GM19328 (cell line): ENCODE measurements at regions not wholly inside any gene's neighbourhood (a gene's known extent, or its start where the extent isn't known, plus 50 kb on each side); places are given as distances from the start of the nearest gene placed in this dataset.
"Not testable (repeated sequence)": the region's sequence is repeated elsewhere in the genome, so short reads cannot be mapped to it uniquely, and the experiment has no call there.

Experiments
- ATAC-seq: cut with Tn5 transposase; IDR thresholded peaks from one replicate; pipeline ENCODE4 v1.9.1; 2021; ENCODE audit warnings: mild to moderate bottlenecking, moderate library complexity; ENCODE audit not compliant: unreplicated experiment

DNA sequence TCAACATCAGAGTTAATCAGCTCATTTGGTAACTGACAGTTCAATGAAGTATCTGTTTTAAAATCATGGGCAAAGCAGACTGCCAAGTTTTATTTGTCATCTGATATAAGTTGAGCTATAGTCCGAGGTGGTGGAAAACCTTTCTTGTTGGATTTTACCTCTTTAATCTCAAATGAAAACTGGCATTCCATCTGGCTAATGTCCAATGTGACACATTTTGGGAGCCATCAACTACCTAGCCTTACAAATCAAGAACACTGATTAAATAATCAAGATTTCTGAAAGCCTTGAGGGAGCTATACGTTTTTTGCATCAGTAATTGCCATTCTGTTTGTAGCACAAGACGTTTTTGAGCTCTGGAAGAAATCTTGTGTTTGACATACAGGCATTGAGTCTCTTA is 1380.5 kb upstream of the WWC1 start:
- ATAC-seq: no peak

DNA sequence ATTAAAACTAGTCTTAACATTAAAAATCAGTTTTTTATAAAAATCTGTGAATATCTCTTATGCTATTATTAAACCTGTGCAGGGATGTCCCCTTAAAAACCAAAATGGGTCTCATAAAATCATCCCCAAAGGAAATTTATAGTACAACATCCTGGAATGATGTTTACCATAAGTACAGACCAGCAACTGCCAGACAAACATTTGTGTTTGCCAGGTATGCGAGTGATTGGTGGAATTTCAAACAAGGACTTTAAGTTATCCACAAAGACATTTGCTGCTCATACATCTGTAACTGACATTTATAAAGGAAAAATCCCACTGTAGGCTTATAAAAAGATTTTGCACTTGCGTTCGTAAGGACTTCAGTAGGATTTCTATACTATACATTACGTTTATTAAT is 1375.4 kb upstream of the WWC1 start:
- no peak for ATAC-seq

DNA sequence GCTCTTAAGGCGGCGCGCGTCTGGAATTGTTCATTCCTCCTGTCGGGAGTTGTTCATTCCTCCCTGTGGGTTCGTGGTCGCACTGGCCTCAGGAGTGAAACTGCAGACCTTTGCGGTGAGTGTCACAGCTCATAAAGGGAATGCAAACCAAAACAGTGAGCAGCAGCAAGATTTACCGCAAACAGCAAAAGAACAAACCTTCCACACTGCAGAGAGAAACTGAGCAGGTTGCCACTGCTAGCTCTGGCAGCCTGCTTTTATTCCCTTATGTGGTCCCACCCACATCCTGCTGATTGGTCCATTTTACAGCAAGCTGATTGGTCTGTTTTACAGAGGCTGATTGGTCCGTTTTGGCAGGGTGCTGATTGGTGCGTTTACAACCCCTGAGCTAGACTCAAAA is 1365.3 kb upstream of the WWC1 start:
- no peak for ATAC-seq

DNA sequence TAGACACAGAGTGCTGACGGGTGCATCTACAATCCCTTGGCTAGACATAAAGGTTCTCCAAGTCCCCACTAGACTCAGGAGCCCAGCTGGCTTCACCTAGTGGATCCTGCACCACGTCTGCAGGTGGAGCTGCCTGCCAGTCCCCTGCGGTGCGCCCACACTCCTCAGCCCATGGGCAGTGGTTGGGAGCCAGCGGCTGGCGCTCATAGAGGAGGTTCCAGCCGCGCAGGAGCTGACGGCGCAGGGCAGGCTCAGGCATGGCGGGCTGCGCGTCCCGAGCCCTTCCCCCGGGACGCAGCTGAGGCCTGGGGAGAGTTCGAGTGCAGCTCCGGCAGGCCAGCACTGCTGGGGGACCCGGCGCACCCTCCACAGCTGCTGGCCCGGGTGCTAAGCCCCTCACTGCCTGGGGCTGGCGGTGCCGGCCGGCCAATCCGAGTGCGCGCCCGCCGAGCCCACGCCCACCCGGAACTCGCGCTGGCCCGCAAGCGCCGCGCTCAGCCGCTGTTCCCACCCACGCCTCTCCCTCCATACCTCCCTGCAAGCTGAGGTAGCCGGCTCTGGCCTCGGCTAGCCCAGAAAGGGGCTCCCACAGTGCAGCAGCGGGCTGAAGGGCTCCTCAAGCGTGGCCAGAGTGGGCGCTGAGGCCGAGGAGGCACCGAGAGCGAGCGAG is 1364.5 kb upstream of the WWC1 start:
- ATAC-seq: not testable (repeated sequence)

DNA sequence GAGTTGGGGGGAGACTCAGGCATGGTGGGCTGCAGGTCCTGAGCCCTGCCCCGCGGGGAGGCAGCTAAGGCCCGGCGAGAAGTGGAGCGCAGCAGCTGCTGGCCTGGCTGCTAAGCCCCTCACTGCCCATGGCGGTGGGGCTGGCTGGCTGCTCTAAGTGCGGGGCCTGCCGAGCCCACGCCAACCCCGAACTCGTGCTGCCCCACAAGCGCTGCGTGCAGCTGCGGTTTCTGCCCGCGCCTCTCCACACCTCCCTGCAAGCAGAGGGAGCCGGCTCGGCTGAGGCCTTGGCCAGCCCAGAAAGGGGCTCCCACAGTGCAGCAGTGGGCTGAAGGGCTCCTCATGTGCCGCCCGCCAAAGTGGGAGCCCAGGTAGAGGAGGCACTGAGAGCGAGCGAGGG is 1355.1 kb upstream of the WWC1 start:
- ATAC-seq: no peak

DNA sequence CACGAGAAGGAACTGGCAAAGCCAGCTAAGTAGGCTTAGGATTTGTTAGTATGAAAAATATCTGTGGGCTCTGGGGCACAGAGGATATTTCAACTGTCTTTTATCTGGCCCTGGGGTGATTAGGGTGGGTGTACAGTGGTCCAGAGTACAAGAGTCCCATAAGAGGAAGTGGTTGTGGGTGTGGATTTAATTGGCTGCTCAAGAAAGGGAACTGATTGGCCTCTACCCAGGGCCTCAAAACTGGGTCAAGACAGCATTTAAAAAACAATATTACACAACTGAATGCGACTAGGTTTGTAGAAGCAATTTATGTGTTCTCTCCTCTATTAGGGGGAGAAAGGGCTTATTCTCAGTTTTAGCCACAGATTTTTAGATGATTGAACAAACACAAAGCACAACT is 1353.4 kb upstream of the WWC1 start:
- no peak for ATAC-seq

DNA sequence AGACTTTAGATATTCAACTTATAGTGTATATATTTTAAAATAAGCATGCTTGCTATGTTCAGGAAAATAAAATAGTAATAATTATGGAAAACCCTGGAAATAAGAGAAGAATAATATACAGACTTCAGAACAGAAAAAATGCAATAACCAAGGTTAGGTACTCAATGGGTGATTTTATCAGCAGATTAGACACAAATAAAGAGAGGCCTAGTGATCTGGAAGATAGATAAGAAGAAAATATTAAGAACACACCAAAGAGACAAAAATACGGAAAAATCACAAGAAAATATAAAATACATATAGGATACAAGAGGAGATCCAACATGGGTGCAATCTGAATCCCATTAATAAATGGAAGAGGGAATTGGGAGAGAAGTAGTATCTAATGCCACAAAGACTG is 1348.5 kb upstream of the WWC1 start:
- no peak for ATAC-seq

DNA sequence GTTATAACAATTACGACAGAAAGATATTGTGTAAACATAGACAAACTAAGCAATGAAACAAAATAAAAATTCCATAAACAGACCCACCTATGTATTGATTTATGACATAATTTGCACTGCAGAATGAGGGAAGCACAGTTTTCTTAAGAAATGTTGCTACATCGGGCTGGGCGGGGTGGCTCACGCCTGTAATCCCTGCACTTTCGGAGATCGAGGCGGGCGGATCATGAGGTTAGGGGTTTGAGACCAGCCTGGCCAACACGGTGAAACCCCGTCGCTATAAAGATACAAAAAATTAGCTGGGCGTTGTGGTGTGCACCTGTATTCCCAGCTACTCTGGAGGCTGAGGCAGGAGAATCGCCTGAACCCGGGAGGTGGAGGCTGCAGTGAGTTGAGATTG is 1344.4 kb upstream of the WWC1 start:
- no peak for ATAC-seq

DNA sequence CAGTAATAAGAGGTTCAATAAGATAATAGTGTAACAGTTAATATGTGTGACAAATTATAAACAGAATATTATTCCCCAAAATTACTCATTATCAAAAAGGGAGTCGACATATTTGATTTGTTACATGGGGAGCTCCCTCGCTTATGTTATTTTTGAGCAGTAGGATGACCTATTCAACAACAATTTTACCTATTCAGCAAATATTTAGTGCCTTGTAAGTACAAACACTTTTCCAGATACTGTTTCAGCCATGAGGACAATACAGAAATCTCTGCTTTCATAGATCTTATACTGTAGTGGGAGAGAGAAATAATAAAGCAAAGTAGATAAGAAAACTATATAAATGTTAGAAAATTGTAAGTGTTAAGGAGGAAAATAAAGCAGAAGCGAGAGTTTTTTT is 1342.8 kb upstream of the WWC1 start:
- no peak for ATAC-seq

DNA sequence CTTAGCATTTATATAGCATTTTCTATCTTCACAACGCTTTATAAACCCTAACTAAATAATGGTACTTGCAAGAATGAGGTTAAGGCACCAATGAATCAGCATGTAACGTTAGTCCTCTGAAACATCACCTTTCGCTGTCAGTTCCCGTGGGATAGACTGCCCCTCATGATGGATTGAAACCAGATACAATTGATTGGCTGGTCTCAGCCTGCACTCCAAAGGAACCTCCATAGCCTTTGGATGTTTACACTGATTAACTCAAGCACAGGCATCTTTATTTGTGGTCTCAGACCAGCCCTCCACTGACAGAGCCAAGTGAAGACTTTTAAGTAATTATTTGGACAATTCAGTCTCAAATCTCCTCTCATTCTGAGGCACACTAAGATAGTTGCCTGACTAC is 1339.4 kb upstream of the WWC1 start:
- ATAC-seq: no peak

DNA sequence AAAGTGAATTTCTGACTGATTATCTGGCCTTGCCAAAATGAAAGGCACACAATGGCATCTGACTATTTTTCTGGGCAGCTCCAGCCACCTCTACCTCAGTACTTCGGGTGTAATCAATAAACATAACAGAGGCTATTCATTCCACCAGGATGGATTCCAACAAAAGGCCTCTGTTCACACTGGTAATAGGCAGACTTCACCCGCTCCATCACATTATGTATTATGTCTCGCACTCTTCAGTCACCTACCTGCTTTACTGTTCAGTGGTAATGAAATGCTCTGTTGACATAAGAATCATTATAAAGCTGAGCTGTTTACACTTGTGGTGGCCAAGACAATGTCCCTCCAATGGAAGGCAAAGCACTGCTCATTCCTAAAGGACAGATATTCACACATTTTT is 1333.7 kb upstream of the WWC1 start:
- no peak for ATAC-seq

DNA sequence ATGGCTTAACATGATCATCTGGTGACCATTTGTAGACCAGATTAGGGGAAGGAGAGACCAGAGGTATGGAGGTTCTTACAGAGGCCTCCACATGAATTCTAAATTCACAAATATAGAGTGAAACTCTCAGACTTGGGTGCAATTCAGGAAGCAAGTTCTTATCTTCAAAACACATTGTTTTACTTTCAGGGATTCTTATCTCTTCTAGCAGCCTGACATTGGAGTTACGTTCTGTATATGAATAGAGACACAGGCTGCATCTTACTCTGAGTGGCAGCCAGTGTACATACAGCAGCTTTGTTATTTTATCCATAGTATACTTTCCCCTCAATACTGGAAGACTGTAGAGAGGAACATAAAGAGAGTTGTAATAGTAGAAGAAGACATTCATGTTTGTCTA is 1331.7 kb upstream of the WWC1 start:
- ATAC-seq: no peak

DNA sequence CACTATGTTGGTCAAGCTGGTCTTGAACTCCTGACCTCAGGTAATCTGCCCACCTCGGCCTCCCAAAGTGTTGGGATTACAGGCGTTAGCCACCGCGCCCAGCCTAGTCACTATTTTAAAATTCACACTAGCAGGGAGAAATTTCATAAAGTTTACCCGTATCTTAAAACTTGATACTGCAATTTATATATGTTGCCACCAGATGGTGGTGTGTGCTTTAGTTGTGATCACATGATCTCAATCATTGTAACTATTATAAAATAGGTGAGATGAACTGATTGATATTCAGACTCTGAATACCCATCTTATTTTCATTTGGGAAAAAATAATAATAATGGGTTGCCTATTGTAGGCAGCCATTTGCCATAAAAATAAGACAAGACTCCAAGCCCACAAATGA is 1330.4 kb upstream of the WWC1 start:
- ATAC-seq: no peak

DNA sequence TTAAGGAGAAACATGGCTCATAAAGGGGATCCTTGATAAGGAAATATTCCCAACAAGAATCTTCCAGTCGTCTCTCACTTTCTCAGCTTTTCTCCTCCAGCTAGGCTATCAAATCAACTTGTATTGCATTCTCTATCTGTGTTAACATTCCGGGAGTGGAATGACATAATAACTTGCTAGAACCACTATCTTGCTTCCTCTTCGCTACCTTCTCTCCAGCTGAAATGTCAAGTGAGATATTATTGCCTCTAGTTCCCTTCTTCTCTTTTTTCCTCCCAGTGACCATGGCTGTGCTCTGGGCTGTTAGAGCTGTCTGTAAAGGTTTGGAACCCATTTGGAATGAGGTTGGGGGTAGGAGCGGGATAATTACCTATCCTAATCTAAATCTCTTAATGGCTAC is 1329.5 kb upstream of the WWC1 start:
- no peak for ATAC-seq

DNA sequence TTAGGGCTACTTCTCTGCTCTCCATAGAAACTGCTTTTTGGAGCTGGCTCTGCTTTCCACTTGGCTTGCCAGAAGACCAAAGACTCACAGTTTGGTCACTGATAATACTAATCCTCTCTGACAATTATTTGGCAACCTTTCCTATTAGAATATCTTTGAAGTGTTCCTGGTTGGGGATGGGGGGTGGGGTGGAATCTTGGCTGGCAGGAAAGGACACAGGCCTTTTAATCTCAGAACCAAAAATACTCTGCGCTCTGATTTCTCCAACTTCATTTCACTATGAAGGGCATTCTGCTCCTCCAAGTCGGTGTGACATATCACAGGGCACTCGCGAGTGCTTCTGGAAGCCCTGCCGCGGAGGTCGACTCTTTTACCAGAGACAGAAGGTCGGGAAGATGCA is 1329.0 kb upstream of the WWC1 start:
- no peak for ATAC-seq

DNA sequence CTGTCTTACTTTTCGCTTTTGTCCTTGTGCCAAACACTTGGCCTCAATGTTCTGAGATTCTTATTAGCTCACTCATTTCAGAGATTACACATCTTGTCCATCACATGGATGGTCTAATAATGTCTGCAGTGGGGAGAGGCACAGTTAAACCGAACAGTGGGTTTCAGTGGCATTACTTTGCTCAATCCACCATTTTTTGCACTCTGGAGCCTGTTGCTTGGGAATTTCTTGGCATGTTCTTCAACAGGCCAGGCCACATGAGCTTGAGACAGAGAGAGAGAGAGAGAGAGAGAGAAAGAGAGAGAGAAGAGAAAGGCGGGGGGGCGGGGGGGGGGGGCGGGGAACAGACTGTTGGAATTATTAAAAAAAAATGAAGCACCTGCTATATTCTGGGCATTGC is 1327.8 kb upstream of the WWC1 start:
- ATAC-seq: no peak

DNA sequence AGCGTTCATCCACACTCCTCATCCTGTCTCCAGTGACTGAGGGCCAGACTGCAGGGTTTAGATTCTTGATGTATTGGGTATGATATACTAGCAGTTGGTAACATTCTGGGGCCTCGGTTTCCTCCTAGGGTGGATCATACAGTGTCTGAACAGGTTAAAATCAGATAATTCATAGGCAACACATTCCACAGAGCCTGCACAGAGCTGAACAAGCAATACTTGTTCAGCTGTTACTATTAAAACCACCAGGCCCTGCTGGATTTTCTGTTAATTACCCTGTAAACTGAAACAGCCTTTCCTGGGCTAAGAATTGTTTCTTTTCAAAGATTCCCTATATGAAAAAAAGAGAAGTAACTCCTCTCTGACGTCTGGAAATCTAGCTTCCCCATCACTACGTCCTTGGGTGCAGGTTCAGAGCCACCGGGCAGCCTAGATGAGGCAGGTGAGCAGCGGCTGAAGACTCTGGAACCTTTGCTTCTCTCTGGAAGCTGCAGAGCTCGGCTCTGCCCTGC is 1313.5 kb upstream of the WWC1 start:
- ATAC-seq: no peak

DNA sequence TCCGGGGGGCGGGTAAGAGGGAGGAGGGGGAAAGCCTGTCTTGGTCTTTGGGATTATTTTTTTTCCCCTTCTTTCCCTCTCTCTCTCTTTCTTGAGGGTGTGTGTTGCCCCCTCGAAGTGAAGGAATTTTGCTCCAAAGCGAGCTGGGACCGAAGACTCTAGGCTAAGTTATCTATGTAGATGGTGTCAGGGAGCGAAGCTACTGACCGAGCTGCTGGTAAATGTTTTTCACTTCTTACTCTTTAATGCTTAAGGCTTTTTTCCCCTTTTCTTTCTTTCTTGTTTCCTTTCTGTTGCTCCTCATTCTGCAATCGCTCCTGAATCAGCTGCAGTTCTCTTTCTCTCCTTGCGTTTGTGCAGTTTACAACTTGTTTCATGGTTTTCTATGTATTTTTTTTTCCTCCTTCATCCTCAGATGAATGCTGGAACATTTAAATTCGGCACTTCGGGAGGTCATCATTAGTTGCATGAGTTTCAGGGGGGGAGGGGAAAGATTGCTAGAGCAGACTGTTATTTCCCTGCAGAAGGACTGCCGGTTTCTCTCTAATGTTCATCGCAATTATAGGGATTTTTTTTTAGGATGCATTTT is 1312.0 kb upstream of the WWC1 start:
- no peak for ATAC-seq

DNA sequence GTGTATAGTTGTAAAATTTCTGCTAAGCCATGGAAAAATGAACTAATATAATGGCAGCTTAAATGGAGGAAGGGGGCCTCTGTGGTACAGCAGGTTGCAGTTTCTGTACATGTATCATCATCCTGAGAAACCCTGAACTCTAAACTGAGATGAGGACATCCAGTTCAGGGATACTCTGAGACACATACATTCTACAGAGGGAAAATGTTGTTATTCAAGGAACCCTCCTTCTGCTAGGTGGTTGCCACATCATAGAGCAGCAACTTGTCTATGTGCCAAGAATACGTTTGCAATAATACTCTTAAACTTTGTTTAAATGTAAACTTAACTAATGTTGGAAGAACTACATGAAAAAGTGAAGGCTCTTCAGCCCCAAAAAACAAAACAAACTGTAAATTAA is 1310.8 kb upstream of the WWC1 start:
- ATAC-seq: no peak

DNA sequence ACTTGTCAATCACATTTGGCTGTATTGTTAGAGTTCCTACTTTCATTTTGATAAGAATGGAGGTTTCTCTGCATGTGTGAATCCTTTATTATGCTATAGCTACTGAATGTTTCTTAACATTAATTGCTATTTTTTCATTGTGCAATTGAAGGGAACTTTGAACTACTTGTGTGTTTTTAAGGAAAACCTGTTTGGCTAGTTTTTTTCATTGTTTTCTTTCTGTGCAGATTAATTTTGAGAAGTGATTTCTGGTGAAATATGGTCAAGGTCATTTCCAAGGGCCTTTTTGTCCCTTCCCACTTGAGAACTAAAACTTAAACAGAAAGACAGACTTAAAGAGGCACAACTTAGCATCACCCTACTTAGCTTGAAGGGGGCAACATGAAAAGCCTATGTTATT is 1309.2 kb upstream of the WWC1 start:
- ATAC-seq: no peak

DNA sequence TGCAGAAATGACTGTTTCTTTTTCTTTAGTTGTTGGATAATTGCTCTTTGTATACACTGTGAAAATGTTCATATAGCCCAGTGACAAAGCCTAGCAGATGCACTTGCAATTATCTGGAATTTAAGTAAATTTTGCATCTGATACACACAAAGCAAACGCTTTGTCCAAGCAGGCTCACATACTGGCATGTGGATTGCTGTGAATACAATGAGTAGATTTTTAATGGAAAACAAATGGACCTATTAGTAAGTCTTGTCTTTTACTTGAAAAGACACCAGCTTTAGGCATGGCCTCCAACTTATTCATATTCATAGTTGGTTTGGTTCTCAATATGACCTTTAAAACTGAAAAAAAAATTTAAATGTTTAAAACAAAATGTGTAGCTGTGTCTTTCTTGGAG is 1299.8 kb upstream of the WWC1 start:
- no peak for ATAC-seq

DNA sequence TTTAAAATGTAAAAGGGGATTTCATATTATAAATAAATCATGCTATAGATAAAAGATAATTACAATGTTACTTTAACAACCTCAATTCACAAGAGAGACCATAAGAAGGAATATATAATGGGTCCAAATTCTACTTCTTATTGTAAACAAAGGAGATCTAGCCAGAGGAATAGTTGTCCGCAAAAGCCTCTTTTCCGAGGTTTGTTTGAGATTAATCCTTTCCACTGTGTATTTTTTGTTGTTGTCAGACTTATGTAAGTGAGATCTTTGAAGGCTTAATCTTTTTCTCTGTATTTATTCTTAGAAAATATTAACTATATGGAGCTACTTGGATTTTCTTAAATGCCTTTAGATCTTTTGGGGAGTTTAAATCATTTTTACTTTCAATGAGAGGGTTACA is 1299.3 kb upstream of the WWC1 start:
- no peak for ATAC-seq
